HG03469 (cell line): ENCODE measurements at regions not wholly inside any gene's neighbourhood (a gene's known extent, or its start where the extent isn't known, plus 50 kb on each side); places are given as distances from the start of the nearest gene placed in this dataset.
A peak's percentile ranks its signal among the peaks of the same experiment; 100 is the strongest.
"Not testable (repeated sequence)": the region's sequence is repeated elsewhere in the genome, so short reads cannot be mapped to it uniquely, and the experiment has no call there.

ENCODE experiments used
- ATAC-seq: cut with Tn5 transposase; IDR thresholded peaks from one replicate; pipeline ENCODE4 v1.9.1; 2021; ENCODE audit warnings: mild to moderate bottlenecking, moderate library complexity, moderate number of reproducible peaks; ENCODE audit not compliant: unreplicated experiment

GRCh38 chr1:168490306-168490705 is 53.5 kb downstream of the XCL2 start:
- no peak for ATAC-seq

GRCh38 chr1:168488138-168488537 is 55.7 kb downstream of the XCL2 start:
- no peak for ATAC-seq

- ATAC-seq, result not testable (repeated sequence)
Measured at GRCh38 chr1:168486820-168487219, 57.0 kb downstream of the XCL2 start.

DNA sequence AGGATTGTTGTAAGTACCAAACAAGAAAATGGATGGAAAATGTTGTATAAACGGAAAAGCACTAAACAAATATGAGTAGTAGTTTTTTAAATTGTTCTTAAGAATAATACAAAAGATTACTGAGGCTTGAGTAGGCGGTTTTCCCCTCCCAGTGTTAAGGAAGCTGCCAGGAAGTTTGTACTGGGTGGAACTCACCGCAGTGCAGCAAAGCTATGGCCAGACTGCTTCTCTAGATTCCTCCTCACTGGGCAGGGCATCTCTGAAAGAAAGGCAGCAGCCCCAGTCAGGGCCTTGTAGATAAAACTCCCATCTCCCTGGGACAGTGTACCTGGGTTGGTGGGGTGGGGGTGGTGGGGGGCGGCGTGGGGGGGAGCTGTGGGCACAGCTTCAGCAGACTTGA is 58.7 kb downstream of the XCL2 start:
- ATAC-seq, result no peak

DNA sequence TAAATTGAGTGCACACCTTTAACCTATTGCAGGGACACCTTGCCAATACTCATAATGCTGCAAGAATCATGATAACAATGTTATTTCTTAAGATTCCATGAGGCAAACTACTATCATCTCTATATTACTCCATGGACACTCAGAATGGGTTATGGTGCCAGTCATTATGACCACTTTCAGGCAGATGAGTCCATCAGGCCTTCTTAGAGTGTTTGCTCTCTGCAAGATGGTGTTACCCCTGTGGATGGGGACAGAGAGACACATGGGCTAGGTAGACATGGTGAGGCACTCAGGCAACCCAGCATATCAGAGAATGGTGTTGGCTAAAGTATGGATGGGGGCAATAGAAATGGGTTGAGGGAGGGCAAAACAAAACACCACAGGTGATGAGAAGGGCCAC is 59.7 kb downstream of the XCL2 start:
- no peak for ATAC-seq

DNA sequence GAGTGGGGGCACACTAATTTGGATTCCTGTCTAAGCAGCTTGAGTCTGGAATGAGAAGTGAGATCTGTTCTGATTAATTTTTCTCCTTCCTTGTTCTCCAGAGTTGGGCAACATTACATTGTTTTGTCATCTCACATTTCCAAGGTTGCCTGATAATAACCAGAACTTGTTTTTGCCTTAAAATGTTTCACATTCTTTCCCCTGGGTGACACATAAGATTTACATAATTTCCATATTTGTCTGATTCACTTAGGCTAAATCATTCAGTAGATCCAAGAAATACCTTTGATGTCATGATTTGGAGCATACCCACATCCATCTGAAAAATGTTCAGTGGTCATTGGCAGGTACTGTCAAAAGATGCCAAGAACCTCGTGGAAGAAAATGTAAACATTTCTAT is 60.3 kb downstream of the XCL2 start:
- ATAC-seq, result no peak

- no peak for ATAC-seq
Measured at GRCh38 chr1:168482106-168482505, 61.7 kb downstream of the XCL2 start.

GRCh38 chr1:168481586-168481985 is 62.2 kb downstream of the XCL2 start:
- no peak for ATAC-seq

DNA sequence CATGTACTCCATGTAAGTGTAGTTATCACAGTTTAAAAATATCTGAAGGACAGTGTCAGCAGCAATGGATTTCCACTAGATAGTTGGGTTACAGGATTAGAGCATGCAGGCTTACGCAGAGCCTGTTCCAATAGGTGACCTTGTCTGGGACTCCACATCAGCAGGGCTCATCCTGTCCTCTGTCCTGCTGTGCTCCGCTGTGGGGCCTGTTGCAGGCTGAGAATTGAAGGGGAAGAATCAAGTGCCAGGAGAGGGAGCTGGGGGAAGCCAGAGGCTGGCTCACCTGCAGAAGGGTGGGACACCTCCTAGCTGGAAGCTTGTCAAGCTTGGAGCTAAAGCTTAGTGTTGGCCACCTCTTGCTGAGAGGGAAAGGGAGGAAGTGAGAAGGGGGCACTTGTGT is 62.8 kb downstream of the XCL2 start:
- ATAC-seq, result no peak

DNA sequence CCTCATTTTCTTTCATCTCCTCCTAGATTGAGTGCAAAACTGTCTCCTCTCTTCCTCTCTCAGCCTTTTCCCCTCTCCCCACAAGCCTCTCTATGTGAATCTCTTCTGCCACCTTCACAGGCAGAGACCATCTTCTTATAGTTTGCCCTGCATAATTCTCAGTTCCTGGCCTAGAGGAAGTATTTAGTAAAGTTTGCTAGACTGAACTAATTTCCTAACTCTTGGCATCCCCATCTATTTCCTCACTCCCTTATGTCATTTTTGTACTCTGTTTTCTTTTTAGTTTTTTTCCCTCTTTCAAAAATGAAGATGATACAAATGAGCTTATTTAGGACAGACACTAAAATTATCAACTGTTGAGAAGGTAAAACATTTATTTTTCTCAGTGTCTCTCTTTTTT is 66.0 kb downstream of the XCL2 start:
- ATAC-seq, result no peak

GRCh38 chr1:168476588-168477385 is 67.0 kb downstream of the XCL2 start:
- ATAC-seq, result no peak

DNA sequence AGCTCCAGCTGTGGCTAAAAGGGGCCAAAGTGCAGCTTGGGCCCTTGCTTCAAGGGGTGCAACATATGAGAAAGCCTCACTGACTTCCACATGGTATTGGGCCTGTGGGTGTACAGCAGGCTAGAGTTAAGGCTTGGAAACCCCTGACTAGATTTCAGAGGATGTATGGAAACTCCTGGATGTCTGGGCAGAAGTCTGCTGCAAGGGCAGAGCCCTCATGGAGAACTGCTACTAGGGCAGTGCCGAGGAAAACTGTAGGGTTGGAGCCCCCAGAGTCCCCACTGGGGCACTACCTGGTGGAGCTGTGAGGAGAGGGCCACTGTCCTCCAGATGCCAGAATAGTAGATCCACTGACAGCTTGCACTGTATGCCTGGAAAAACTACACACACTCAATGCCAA is 69.5 kb downstream of the XCL2 start:
- no peak for ATAC-seq

DNA sequence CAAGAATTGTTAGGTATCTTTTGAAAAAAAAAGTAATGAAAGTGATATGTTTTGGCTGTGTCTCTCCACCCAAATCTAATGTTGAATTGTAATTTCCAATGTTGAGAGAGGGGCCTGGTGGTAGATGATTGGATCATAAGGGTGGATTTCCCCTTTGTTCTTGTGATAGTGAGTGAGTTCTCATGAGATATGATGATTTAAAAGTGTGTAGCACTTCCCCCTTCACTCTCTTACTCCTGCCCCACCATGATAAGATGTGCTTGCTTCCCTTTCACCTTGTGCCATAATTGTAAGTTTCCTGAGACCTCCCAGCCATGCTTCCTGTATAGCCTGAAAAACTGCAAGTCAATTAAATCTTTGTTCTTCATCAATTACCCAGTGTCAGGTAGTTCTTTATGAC is 70.7 kb downstream of the XCL2 start:
- ATAC-seq, result no peak

DNA sequence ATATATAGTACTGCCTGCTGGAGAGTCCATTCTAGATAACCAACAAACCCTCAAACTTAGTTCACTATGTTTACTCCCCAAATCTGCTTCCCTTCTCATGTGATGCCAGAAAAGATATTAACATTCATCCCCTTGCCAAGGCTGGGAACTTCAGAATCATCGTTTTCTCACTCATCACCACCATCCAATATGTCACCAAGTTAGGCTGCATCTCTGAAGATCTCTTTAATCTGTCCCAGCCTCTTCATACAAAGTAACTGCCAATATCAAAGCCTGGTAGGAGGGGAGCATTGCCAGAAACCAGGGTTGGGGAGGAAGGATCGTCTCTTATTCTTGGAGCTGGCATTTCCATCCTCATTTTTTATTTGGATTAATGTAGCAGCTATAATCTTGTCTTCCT is 71.6 kb downstream of the XCL2 start:
- ATAC-seq, result no peak

- ATAC-seq, result no peak
Measured at GRCh38 chr1:168470901-168471431, 72.8 kb downstream of the XCL2 start.

GRCh38 chr1:168469690-168470089 is 74.1 kb downstream of the XCL2 start:
- ATAC-seq, result no peak

- ATAC-seq, result no peak
Measured at GRCh38 chr1:168468822-168469221, 75.0 kb downstream of the XCL2 start.

- ATAC-seq, result no peak
Measured at GRCh38 chr1:168468042-168468809, 75.6 kb downstream of the XCL2 start.

DNA sequence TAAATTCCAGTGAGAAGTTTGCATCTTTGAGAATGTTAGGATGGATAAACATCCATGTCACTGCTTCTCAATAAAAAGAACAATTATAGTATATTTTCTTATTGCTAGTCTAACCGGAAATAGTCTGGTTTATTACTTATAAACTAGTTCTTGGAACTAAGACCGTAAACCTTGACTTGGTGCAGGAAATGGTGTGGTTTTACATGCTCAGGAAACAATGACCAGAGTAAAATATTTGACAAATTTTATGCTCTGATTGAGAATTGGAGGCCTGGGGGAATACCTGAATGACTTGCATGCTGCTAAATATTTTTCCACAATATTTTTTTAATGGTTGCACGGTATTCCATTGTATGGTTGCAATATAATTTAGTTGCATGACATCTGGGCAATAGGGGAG is 76.3 kb downstream of the XCL2 start:
- ATAC-seq, result no peak

DNA sequence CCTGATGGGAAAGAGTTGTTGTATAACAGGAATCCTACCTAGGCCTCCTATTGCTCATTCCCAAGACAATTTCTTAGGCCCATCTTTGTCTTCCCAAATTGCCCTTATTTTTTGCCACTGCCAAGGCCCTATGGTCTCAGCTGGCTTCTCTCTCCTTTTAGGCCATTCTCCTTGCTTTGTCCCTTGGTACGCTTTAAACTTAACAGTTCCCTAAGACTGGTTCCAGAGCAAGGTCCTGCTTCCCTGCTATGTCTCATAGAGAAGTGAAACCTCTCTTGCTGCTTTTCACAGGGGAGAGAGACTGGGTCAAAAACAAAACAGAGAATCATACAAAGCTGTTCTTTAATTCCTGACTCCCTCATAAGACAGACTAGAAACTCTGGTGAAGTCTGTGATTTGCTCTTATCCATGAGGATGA is 77.1 kb downstream of the XCL2 start:
- ATAC-seq, result no peak

DNA sequence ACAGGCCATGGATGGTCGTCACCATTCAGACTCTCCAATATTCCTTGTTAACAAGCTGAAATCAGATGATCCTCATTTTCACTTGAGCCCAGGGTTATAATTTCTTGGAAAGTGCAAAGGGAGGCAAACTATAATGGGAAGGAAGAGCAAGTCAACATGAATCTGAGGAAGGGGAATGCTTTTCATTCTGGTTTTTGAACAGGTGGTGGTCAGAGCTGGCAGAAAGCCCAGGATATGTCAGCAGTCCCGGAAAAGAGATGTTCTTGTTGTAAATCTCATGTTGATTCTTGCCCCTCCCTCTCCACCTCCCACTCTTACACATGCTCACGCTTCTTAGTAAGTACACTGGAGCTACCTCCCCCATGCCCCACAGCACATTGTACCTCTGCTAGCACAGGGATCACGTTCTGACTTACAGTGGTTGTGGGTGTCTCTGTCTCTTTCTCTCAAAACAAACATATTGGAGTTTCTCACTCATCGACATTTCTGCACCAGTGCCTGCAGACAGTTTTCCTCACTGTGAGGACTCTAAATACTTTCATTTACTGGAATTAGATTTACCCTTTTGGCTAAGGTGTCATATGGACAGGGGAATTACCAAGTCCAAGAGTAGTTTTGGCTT is 77.6 kb downstream of the XCL2 start:
- ATAC-seq, result peak; percentile 65

DNA sequence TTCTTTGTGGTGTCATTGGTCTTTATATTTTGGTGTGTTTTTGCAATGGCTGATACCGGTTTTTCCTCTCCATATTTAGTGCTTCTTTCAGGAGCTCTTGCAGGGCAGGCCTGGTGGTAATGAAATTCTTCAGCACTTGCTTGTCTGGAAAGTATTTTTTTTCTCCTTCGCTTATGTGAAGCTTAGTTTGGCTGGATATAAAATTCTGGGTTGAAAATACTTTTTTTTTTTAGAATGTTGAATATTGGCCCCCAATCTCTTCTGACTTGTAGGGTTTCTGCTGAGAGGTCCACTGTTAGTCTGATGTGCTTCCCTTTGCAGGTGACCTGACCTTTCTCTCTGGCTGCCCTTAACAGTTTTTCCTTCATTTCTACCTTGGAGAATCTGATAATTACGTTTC is 82.7 kb downstream of the XCL2 start:
- not testable (repeated sequence) for ATAC-seq
